ENCODE measurements at regions not wholly inside any gene's neighbourhood (a gene's known extent, or its start where the extent isn't known, plus 50 kb on each side); places are given as distances from the start of the nearest gene placed in this dataset.

DNA sequence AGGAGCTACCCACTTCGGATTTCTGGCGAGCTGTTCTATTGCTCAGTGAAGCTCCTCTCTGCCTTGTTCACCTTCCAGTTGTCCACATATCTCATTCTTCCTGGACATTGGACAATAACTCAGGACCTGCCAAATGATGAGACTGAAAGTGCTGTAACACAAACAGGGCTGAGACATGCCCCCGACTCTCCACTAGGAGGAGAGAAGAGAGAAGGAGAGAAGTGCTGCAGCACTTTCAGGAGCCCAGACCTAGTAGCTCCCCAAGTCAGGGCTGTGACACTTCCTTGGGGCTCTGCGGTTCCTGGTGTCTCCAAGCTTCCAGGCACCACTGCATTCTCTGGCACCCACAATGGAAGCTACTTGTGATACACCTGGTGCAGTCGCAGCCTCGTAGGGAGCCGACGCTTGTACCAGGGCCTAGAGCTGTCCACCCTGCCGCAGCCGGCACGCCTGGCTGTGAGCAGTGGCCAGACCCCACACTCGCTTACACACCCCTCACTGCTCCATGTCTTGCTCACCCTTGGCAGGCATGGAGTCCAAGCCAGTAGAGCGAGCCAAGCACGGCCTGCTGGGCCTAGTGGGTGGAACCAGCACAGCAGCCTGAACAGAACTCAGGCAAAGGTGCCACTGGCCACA, 234.9 kb downstream of the TECRL start:
- H3K9me3 ChIP-seq: no peaks in the 10 kb centered on the region
- intact Hi-C loops (cut with DNase I): no loop called here

DNA sequence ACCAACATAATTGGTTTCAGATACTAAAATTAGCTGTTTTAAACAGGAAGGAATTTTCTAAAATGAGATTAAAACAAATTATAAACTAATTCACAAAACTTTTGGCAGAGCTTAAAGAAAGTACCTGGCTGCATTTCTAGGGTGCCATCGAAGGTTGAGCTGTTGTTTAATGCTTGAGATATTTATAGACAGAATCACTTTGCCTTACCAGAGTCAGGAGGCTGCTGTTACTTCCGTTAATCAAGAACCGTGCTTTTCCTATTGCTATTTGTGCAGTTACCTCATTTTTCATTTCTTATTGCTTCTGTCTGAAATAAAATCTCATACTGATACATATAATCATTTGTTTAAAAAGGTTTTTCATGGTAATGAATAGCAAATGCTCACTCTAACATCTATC, 242.9 kb downstream of the TECRL start:
- Histone ChIP-seq H3K27ac (no peak overlapping the region), H3K36me3 (no peaks in the 10 kb centered on the region), H3K4me3 (no peak overlapping the region), H3K4me1 (no peaks in the 10 kb centered on the region), H3K27me3 (no peaks in the 10 kb centered on the region), H3K9me3 (no peaks in the 10 kb centered on the region)
- TF ChIP-seq, protein P1, sequence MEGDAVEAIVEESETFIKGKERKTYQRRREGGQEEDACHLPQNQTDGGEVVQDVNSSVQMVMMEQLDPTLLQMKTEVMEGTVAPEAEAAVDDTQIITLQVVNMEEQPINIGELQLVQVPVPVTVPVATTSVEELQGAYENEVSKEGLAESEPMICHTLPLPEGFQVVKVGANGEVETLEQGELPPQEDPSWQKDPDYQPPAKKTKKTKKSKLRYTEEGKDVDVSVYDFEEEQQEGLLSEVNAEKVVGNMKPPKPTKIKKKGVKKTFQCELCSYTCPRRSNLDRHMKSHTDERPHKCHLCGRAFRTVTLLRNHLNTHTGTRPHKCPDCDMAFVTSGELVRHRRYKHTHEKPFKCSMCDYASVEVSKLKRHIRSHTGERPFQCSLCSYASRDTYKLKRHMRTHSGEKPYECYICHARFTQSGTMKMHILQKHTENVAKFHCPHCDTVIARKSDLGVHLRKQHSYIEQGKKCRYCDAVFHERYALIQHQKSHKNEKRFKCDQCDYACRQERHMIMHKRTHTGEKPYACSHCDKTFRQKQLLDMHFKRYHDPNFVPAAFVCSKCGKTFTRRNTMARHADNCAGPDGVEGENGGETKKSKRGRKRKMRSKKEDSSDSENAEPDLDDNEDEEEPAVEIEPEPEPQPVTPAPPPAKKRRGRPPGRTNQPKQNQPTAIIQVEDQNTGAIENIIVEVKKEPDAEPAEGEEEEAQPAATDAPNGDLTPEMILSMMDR (IDR thresholded peaks at IDR 0.05): no peak
- intact Hi-C loops (cut with DNase I): no loop called here
- 42 to 46% methylated on average over 3 of the region's 3 CpGs for WGBS, 2 donors
- no peak for DNase-seq

More for the DNA sequence above, 234.9 kb downstream of the TECRL start:
- no peak for DNase-seq
- no peaks in the 10 kb centered on the region for H3K4me1 ChIP-seq
- no peaks in the 10 kb centered on the region for H3K36me3 ChIP-seq
- H3K27ac ChIP-seq: no peak overlapping the region
- WGBS, 2 donors: 81 to 100% methylated on average over 4 of the region's 14 CpGs
- TF ChIP-seq, protein P1 (IDR thresholded peaks at IDR 0.05): no peak
- TF ChIP-seq POLR2A (IDR thresholded peaks at IDR 0.05): no peak
- no peaks in the 10 kb centered on the region for H3K27me3 ChIP-seq
- no peak overlapping the region for H3K4me3 ChIP-seq

DNA sequence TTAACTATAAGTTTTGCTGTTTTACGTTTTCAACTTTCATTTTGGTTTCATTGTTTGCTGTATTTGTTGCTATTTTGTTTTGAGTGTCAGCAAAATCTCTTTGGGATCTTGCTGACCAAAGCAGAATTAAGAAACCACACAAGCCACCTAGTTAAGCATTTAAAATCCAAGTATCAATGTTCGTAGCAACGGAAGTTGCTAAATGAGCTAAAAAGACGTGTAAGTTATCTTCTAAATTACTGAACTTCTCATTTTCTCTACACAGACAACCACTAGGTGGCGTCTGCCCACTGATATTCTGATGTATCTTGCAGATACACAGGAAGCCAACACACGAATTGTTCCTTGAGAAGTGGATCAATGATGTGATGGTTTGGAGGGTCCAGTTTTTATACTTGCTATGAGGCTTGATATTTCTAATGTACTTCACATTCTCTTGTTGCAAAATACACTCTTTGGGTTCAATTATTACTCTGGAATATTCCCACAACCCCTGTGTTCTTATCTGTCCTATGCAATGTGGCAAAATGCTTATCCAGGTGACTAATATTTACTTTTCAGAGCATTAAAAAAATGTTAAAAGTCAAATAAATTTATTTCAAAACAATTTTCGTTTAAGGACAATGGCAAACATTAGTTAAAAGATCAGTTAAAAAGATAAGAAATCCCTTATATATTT, 250.5 kb downstream of the TECRL start:
- DNase-seq: no peak
- no peak for TF ChIP-seq POLR2A (IDR thresholded peaks at IDR 0.05)
- TF ChIP-seq, protein P1 (IDR thresholded peaks at IDR 0.05): peak; percentile 35 to 74 (median 64)
- Histone ChIP-seq H3K27ac (no peak overlapping the region), H3K4me3 (peak overlapping the region in 1 of 4 donors; percentile 55), H3K9me3 (no peaks in the 10 kb centered on the region), H3K36me3 (no peaks in the 10 kb centered on the region), H3K4me1 (no peaks in the 10 kb centered on the region), H3K27me3 (no peaks in the 10 kb centered on the region)
- WGBS, 2 donors: 5 to 9% methylated on average over 7 of the region's 7 CpGs
- intact Hi-C loops (cut with DNase I): loop anchor here (10.0 kb wide), 1 partner anchor 386 kb away; no protein-coding TSS in a partner anchor

DNA sequence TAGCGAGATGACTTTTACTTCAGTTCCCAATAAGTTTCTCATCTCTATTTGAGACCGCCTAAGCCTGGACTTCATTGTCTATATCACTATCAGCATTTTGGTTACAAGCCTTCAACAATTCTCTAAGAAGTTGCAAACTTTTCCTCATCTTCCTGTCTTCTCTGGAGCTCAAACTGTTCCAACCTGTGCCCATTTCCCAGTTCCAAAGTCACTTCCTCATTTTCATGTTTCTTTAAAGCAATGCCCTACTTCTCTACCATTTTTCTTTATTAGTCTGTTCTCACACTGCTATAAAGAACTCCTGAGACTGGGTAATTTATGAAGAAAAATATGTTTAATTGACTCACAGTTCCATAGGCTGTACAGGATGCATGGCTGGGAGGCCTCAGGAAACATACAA, 251.9 kb downstream of the TECRL start:
- Histone ChIP-seq H3K4me1 (no peaks in the 10 kb centered on the region), H3K27me3 (no peaks in the 10 kb centered on the region), H3K27ac (no peak overlapping the region), H3K36me3 (no peaks in the 10 kb centered on the region), H3K9me3 (no peaks in the 10 kb centered on the region), H3K4me3 (no peak overlapping the region)
- 68 to 88% methylated on average over 2 of the region's 2 CpGs for WGBS, 2 donors
- no peak for TF ChIP-seq POLR2A (IDR thresholded peaks at IDR 0.05)
- TF ChIP-seq, protein P1 (IDR thresholded peaks at IDR 0.05): no peak
- intact Hi-C loops (cut with DNase I): loop anchor here (10.0 kb wide), 1 partner anchor 387 kb away; no protein-coding TSS in a partner anchor
- DNase-seq: no peak

DNA sequence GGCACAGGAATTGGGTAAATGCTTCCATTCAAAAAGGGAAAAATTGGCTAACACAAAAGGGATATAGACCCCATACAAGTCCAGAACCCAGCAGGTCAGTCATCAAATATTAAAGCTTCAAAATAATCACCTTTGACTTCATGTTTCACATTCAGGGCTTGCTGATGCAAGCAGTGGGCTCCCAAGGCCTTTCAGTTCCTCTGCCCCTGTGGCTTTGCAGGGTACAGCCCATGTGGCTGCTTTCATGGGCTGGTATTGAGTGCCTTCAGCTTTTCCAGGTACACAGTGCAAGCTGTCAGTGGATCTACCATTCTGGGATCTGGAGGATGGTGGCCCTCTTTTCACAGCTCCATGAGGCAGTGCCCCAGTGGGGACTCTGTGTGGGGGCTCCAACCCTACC, 253.0 kb downstream of the TECRL start:
- Histone ChIP-seq H3K27ac (no peak overlapping the region), H3K4me1 (no peaks in the 10 kb centered on the region), H3K9me3 (no peaks in the 10 kb centered on the region), H3K4me3 (no peak overlapping the region), H3K27me3 (no peaks in the 10 kb centered on the region), H3K36me3 (no peaks in the 10 kb centered on the region)
- intact Hi-C loops (cut with DNase I): loop anchor here (10.0 kb wide), 1 partner anchor 389 kb away; no protein-coding TSS in a partner anchor
- TF ChIP-seq, protein P1 (IDR thresholded peaks at IDR 0.05): no peak
- no peak for TF ChIP-seq POLR2A (IDR thresholded peaks at IDR 0.05)
- no peak for DNase-seq

Data from esophagus squamous epithelium (tissue), 5 donors.